H9 (cell line): ENCODE measurements at regions not wholly inside any gene's neighbourhood (a gene's known extent, or its start where the extent isn't known, plus 50 kb on each side); places are given as distances from the start of the nearest gene placed in this dataset.

ENCODE experiments used
- DNase-seq: peaks from one replicate; pipeline ENCODE4 v3.0.0-alpha.2; 2017
- H2AFZ ChIP-seq: one replicate; pipeline ENCODE4 v1.6.1; 2013; ENCODE audit warnings: mild to moderate bottlenecking, low read length, control low read depth, moderate library complexity
- H2AK5ac ChIP-seq: 2 replicates; pipeline ENCODE4 v1.6.1; 2013; ENCODE audit warnings: low read length, control low read depth, mixed read lengths; ENCODE audit not compliant: insufficient read length
- H2BK120ac ChIP-seq: one replicate; pipeline ENCODE4 v1.6.1; 2013; ENCODE audit warnings: low read depth, mild to moderate bottlenecking, low read length, control low read depth, inconsistent platforms; ENCODE audit not compliant: poor library complexity, severe bottlenecking
- H2BK12ac ChIP-seq: 2 replicates; pipeline ENCODE4 v1.6.1; 2013; ENCODE audit warnings: low read length, control low read depth, mixed read lengths, low read depth; ENCODE audit not compliant: insufficient read length
- H2BK15ac ChIP-seq: 2 replicates; pipeline ENCODE4 v1.6.1; 2013; ENCODE audit warnings: low read depth, low read length, control low read depth
- H2BK20ac ChIP-seq: one replicate; pipeline ENCODE4 v1.6.1; 2013; ENCODE audit warnings: low read depth, mild to moderate bottlenecking, low read length, control low read depth, inconsistent platforms; ENCODE audit not compliant: poor library complexity, severe bottlenecking
- H2BK5ac ChIP-seq: 2 replicates; pipeline ENCODE4 v1.6.1; 2013; ENCODE audit warnings: low read length, control low read depth, mixed read lengths; ENCODE audit not compliant: insufficient read length
- H3K14ac ChIP-seq: 2 replicates; pipeline ENCODE4 v1.6.1; 2013; ENCODE audit warnings: low read length, control low read depth; ENCODE audit not compliant: insufficient read depth
- H3K18ac ChIP-seq: 2 replicates; pipeline ENCODE4 v1.6.1; 2013; ENCODE audit warnings: low read depth, mild to moderate bottlenecking, mixed read lengths, low read length, control low read depth; ENCODE audit not compliant: insufficient read length
- H3K23ac ChIP-seq: 2 replicates; pipeline ENCODE4 v1.6.1; 2013; ENCODE audit warnings: low read length, control low read depth, mixed read lengths, low read depth; ENCODE audit not compliant: insufficient read length
- H3K23me2 ChIP-seq: 2 replicates; pipeline ENCODE4 v1.6.1; 2013; ENCODE audit warnings: low read depth, mild to moderate bottlenecking, mixed read lengths, low read length, control low read depth; ENCODE audit not compliant: insufficient read length, poor library complexity, severe bottlenecking
- H3K27ac ChIP-seq: 2 replicates; pipeline ENCODE4 v1.5.1; 2013; ENCODE audit warnings: low read length, control low read depth, mixed read lengths, low read depth; ENCODE audit not compliant: insufficient read length
- H3K27me3 ChIP-seq: 2 replicates; pipeline ENCODE4 v1.6.1; 2013; ENCODE audit warnings: low read length, control low read depth, inconsistent platforms; ENCODE audit not compliant: insufficient read depth
- H3K4ac ChIP-seq: 2 replicates; pipeline ENCODE4 v1.6.1; 2013; ENCODE audit warnings: low read depth, mild to moderate bottlenecking, control low read depth, inconsistent platforms, low read length, moderate library complexity
- H3K4me1 ChIP-seq: 2 replicates; pipeline ENCODE4 v1.6.1; 2013; ENCODE audit warnings: low read length, control low read depth, inconsistent platforms; ENCODE audit not compliant: insufficient read depth
- H3K4me2 ChIP-seq: 2 replicates; pipeline ENCODE4 v1.6.1; 2013; ENCODE audit warnings: low read length, control low read depth, mixed read lengths; ENCODE audit not compliant: insufficient read length, insufficient read depth
- H3K56ac ChIP-seq: 2 replicates; pipeline ENCODE4 v1.6.1; 2013; ENCODE audit warnings: low read depth, mild to moderate bottlenecking, mixed read lengths, low read length, control low read depth; ENCODE audit not compliant: insufficient read length
- H3K79me1 ChIP-seq: 2 replicates; pipeline ENCODE4 v1.6.1; 2013; ENCODE audit warnings: low read depth, mild to moderate bottlenecking, moderate library complexity, low read length, control low read depth, inconsistent platforms; ENCODE audit not compliant: insufficient read depth, poor library complexity, severe bottlenecking
- H3K79me2 ChIP-seq: 2 replicates; pipeline ENCODE4 v1.6.1; 2013; ENCODE audit warnings: low read length, control low read depth, inconsistent platforms; ENCODE audit not compliant: insufficient read depth
- H3K9ac ChIP-seq: 2 replicates; pipeline ENCODE4 v1.6.1; 2013; ENCODE audit warnings: low read length, control low read depth, mixed read lengths; ENCODE audit not compliant: insufficient read length; ENCODE audit errors: extremely low read depth
- H3K9me3 ChIP-seq: one replicate; pipeline ENCODE4 v1.6.1; 2013; ENCODE audit warnings: low read depth, low read length, inconsistent platforms; ENCODE audit not compliant: control insufficient read depth
- H3T11ph ChIP-seq: one replicate; pipeline ENCODE4 v1.6.1; 2013; ENCODE audit warnings: mild to moderate bottlenecking, low read length, control low read depth, inconsistent platforms
- H4K20me1 ChIP-seq: one replicate; pipeline ENCODE4 v1.6.1; 2013; ENCODE audit not compliant: control insufficient read depth, insufficient read length, insufficient read depth
- H4K5ac ChIP-seq: 2 replicates; pipeline ENCODE4 v1.6.1; 2013; ENCODE audit warnings: low read depth, mild to moderate bottlenecking, mixed read lengths, low read length, control low read depth; ENCODE audit not compliant: insufficient read length
- H4K8ac ChIP-seq: replicated peaks from 2 replicates; pipeline ENCODE4 v1.6.1; 2013; ENCODE audit warnings: low read length, control low read depth, mixed read lengths, low read depth; ENCODE audit not compliant: insufficient read length
- H4K91ac ChIP-seq: 2 replicates; pipeline ENCODE4 v1.6.1; 2013; ENCODE audit warnings: low read depth, mild to moderate bottlenecking, moderate library complexity, mixed read lengths, low read length, control low read depth; ENCODE audit not compliant: insufficient read length
- H3K27ac Mint-ChIP-seq, 3 experiments: 2 replicates in 2 of 3; 3 replicates in 1 of 3; pipeline ENCODE4 v1.8.0; 2020 to 2021; ENCODE audit warnings: mixed read lengths in 3 of 3, mild to moderate bottlenecking in 1 of 3, moderate library complexity in 1 of 3
- H3K27me3 Mint-ChIP-seq: 2 replicates; pipeline ENCODE4 v1.8.0; 2021; ENCODE audit warnings: low read depth, mild to moderate bottlenecking, moderate library complexity, mixed read lengths
- H3K36me3 Mint-ChIP-seq, 3 experiments: 2 replicates in 2 of 3; 3 replicates in 1 of 3; pipeline ENCODE4 v1.8.0; 2020 to 2021; ENCODE audit warnings: low read depth in 3 of 3, mixed read lengths in 3 of 3; ENCODE audit not compliant: insufficient read depth in 1 of 3
- H3K4me1 Mint-ChIP-seq, 2 experiments: 2 replicates each; pipeline ENCODE4 v1.8.0; 2020; ENCODE audit warnings: mixed read lengths in 2 of 2
- H3K4me3 Mint-ChIP-seq, 2 experiments: 2 replicates in 1 of 2; 3 replicates in 1 of 2; pipeline ENCODE4 v1.8.0; 2020 to 2021; ENCODE audit warnings: mild to moderate bottlenecking in 2 of 2, mixed read lengths in 2 of 2, moderate library complexity in 1 of 2
- H3K9me3 Mint-ChIP-seq, 2 experiments: 2 replicates in 1 of 2; 3 replicates in 1 of 2; pipeline ENCODE4 v1.8.0; 2020; ENCODE audit warnings: mild to moderate bottlenecking in 2 of 2, mixed read lengths in 2 of 2, moderate library complexity in 1 of 2
- WGBS: extraction: QIAGEN DNeasy Blood & Tissue Kit; methylation state at CpG from one replicate; pipeline ENCODE4 v1.1.7; 2013; ENCODE audit warnings: missing lambda C conversion rate, low lambda C conversion rate, mixed read lengths; ENCODE audit not compliant: insufficient read length; ENCODE audit errors: extremely low coverage; 5-methylcytosine and 5-hydroxymethylcytosine counted together
- TF ChIP-seq, protein P1 (sequence below): fragments of 200-600 bp; sonication (generic); conservative IDR thresholded peaks from 3 replicates; pipeline ENCODE4 v1.8.0; 2021; ENCODE audit warnings: antibody characterized with exemption, mild to moderate bottlenecking

GRCh38 chr5:167417662-167418061, 873.8 kb upstream of the WWC1 start:
- no peak overlapping the region for H3K56ac ChIP-seq
- H3K27ac ChIP-seq = no peak overlapping the region
- H2BK20ac ChIP-seq = no peak overlapping the region
- no peaks in the 10 kb centered on the region for H3K23me2 ChIP-seq
- no peak overlapping the region for H3K4ac ChIP-seq
- H4K20me1 ChIP-seq = no peaks in the 10 kb centered on the region
- H3K9me3 ChIP-seq = no peaks in the 10 kb centered on the region
- no peak overlapping the region for H3K14ac ChIP-seq
- no CpG with 5 or more reads among the region's 4 CpGs for WGBS
- Mint-ChIP-seq H3K36me3 (no peaks in the 10 kb centered on the region), H3K4me3 (no peak overlapping the region), H3K27me3 (no peaks in the 10 kb centered on the region), H3K9me3 (no peaks in the 10 kb centered on the region), H3K4me1 (peaks cover 21% of the 10 kb centered on the region in 2 experiments), H3K27ac (no peak overlapping the region; a peak in 1 of 7 replicates)
- no peak overlapping the region for H3K4me2 ChIP-seq
- peak overlapping the region; percentile 100 for H2BK15ac ChIP-seq
- H4K5ac ChIP-seq = no peak overlapping the region
- H3K79me2 ChIP-seq = no peaks in the 10 kb centered on the region
- H3K79me1 ChIP-seq = no peaks in the 10 kb centered on the region
- H3K18ac ChIP-seq = no peak overlapping the region
- no peak for DNase-seq
- no peak overlapping the region for H2AK5ac ChIP-seq
- H2BK5ac ChIP-seq = no peak overlapping the region
- no peaks in the 10 kb centered on the region for H3K27me3 ChIP-seq
- H3K23ac ChIP-seq = no peak overlapping the region
- no peak overlapping the region for H2BK12ac ChIP-seq
- H2BK120ac ChIP-seq = no peak overlapping the region
- peaks cover 2% of the 10 kb centered on the region; the same call in 1 of the 2 replicates for H3K4me1 ChIP-seq
- H4K91ac ChIP-seq = no peak overlapping the region
- no peak overlapping the region for H3K9ac ChIP-seq
- no peak overlapping the region for H4K8ac ChIP-seq
- TF ChIP-seq, protein P1, sequence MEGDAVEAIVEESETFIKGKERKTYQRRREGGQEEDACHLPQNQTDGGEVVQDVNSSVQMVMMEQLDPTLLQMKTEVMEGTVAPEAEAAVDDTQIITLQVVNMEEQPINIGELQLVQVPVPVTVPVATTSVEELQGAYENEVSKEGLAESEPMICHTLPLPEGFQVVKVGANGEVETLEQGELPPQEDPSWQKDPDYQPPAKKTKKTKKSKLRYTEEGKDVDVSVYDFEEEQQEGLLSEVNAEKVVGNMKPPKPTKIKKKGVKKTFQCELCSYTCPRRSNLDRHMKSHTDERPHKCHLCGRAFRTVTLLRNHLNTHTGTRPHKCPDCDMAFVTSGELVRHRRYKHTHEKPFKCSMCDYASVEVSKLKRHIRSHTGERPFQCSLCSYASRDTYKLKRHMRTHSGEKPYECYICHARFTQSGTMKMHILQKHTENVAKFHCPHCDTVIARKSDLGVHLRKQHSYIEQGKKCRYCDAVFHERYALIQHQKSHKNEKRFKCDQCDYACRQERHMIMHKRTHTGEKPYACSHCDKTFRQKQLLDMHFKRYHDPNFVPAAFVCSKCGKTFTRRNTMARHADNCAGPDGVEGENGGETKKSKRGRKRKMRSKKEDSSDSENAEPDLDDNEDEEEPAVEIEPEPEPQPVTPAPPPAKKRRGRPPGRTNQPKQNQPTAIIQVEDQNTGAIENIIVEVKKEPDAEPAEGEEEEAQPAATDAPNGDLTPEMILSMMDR = no peak
- H3T11ph ChIP-seq = no peak overlapping the region
- H2AFZ ChIP-seq = no peak overlapping the region
